ENCODE measurements at regions not wholly inside any gene's neighbourhood (a gene's known extent, or its start where the extent isn't known, plus 50 kb on each side); places are given as distances from the start of the nearest gene placed in this dataset.

- H2BK15ac ChIP-seq (ENCODE audit: low read length), result no peak overlapping the region
- H2BK20ac ChIP-seq (ENCODE audit: low read length), result no peak overlapping the region
- DNase-seq (ENCODE audit: low read depth in 1 of 2, low spot score in 2 of 2) (no peak), FAIRE-seq (no peak)
- H3K79me2 ChIP-seq (ENCODE audit: control insufficient read depth in 1 of 2, insufficient read depth in 2 of 2, low read length in 2 of 2), result no peaks in the 10 kb centered on the region
- no peaks in the 10 kb centered on the region for H3K36me3 ChIP-seq (ENCODE audit: control insufficient read depth in 2 of 4, insufficient read depth in 4 of 4, low read length in 3 of 4)
- no peaks in the 10 kb centered on the region for H3K4me1 ChIP-seq (replicated peaks in 1 of 4; ENCODE audit: control insufficient read depth in 3 of 4, insufficient read depth in 4 of 4, low read length in 3 of 4)
- H3K9me3 ChIP-seq (ENCODE audit: insufficient read depth in 2 of 2, low read depth in 1 of 2, low read length in 1 of 2), result no peaks in the 10 kb centered on the region
- no peak overlapping the region for H3K4me2 ChIP-seq (ENCODE audit: insufficient read depth in 1 of 2, low read depth in 2 of 2, low read length in 2 of 2)
- no peaks in the 10 kb centered on the region for H4K20me1 ChIP-seq (replicated peaks in 1 of 2; ENCODE audit: control insufficient read depth in 1 of 2, insufficient read depth in 2 of 2, low read length in 2 of 2)
- no peak overlapping the region for H3K14ac ChIP-seq (ENCODE audit: insufficient read length)
- no peak overlapping the region for H2AFZ ChIP-seq (ENCODE audit: low read length)
- H4K5ac ChIP-seq (ENCODE audit: insufficient read length, low read depth, low read length), result no peak overlapping the region
- H2AK5ac ChIP-seq (ENCODE audit: low read depth, low read length), result no peak overlapping the region
- no peak overlapping the region for H2BK120ac ChIP-seq (replicated peaks; ENCODE audit: low read depth, low read length)
- no peak overlapping the region for H4K91ac ChIP-seq (replicated peaks; ENCODE audit: insufficient read length, low read length)
- WGBS, 2 experiments (ENCODE audit: extremely low coverage in 1 of 2, insufficient coverage in 1 of 2, insufficient read length in 1 of 2, insufficient replicate concordance in 2 of 2, low coverage in 1 of 2, low lambda C conversion rate in 2 of 2, missing lambda C conversion rate in 1 of 2), result 96% methylated on average over 1 of the region's 1 CpG; no CpG with 5 or more reads in 1 of the 2 experiments
- no peak overlapping the region for H3K23ac ChIP-seq (ENCODE audit: insufficient read length)
- no peaks in the 10 kb centered on the region for H3K79me1 ChIP-seq (ENCODE audit: low read depth, low read length)
- no peak overlapping the region for H3K9ac ChIP-seq (replicated peaks in 1 of 4; ENCODE audit: extremely low read depth in 1 of 4, low read depth in 3 of 4, low read length in 3 of 4)
- TF ChIP-seq YY1 (IDR thresholded peaks at IDR 0.05; ENCODE audit: low read depth, low read length) (no peak), SRF (IDR thresholded peaks at IDR 0.05; ENCODE audit: low read depth, low read length) (no peak), HDAC6 (IDR thresholded peaks at IDR 0.05; ENCODE audit: low read depth, low read length) (no peak), BRCA1 (IDR thresholded peaks at IDR 0.05; ENCODE audit: low read depth, low read length) (no peak), RAD21 (IDR thresholded peaks at IDR 0.05 in 1 of 2, conservative IDR thresholded peaks at IDR 0.05 in 1 of 2; ENCODE audit: low read depth in 2 of 2, low read length in 2 of 2) (no peak), CREB1 (IDR thresholded peaks at IDR 0.05) (no peak), EZH2 (IDR thresholded peaks at IDR 0.05; ENCODE audit: low read depth, low read length, severe bottlenecking) (no peak), MAFK (IDR thresholded peaks at IDR 0.05; ENCODE audit: low read depth, low read length) (no peak), SP2 (IDR thresholded peaks at IDR 0.05; ENCODE audit: low read length) (no peak)
- no peak overlapping the region for H3K4me3 ChIP-seq (ENCODE audit: extremely low read depth in 1 of 4, insufficient read depth in 2 of 4, low read depth in 3 of 4, low read length in 4 of 4)
- no peaks in the 10 kb centered on the region for H3K27me3 ChIP-seq (replicated peaks in 1 of 4; ENCODE audit: control insufficient read depth in 3 of 4, extremely low read depth in 1 of 4, insufficient read depth in 3 of 4, low read length in 3 of 4)
- H3K56ac ChIP-seq (replicated peaks; ENCODE audit: insufficient read length, low read depth, low read length), result no peak overlapping the region
- no peak overlapping the region for H3K27ac ChIP-seq (ENCODE audit: low read depth, low read length)
- H3K18ac ChIP-seq (ENCODE audit: extremely low read depth, low read length), result no peak overlapping the region
- H4K8ac ChIP-seq (ENCODE audit: extremely low read depth, insufficient read depth, low read length), result no peak overlapping the region
- no peaks in the 10 kb centered on the region for H3K23me2 ChIP-seq (ENCODE audit: low read depth, low read length)
- H2BK5ac ChIP-seq (ENCODE audit: low read depth, low read length), result no peak overlapping the region
- no peak overlapping the region for H2BK12ac ChIP-seq (ENCODE audit: low read depth, low read length)
- CTCF ChIA-PET (ENCODE audit: partially characterized antibody), result interaction anchor here (1.4 kb wide), 1 partner anchor 9 kb away, joined by 3 read pairs; no protein-coding TSS in a partner anchor
- POLR2A ChIA-PET (ENCODE audit: partially characterized antibody), result no interaction called here
- no peak overlapping the region for H3K4ac ChIP-seq (replicated peaks; ENCODE audit: insufficient read length, low read depth, low read length)
Observed at GRCh38 chr6:55972091-55972490, 96.7 kb upstream of the BMP5 start.
